Right cardiac atrium (tissue), 5 donors: ENCODE measurements at regions not wholly inside any gene's neighbourhood (a gene's known extent, or its start where the extent isn't known, plus 50 kb on each side); places are given as distances from the start of the nearest gene placed in this dataset.

Experiments used
- ATAC-seq, 2 donors: fragments of 200-7000 bp; cut with Tn5 transposase; one replicate each; pipeline versions ENCODE4 v1.8.0 to v1.9.1; 2020; ENCODE audit warnings: moderate library complexity in 2 of 2, mild to moderate bottlenecking in 1 of 2
- DNase-seq, 3 donors: peaks; one replicate each; pipeline ENCODE4 v3.0.0-alpha.2; 2020
- H3K27ac ChIP-seq: one replicate; pipeline ENCODE4 v1.5.1; 2013; ENCODE audit warnings: mild to moderate bottlenecking, low read length, control low read depth, moderate library complexity
- H3K27me3 ChIP-seq: one replicate; pipeline ENCODE4 v1.6.1; 2013; ENCODE audit not compliant: control insufficient read depth, insufficient read depth
- H3K4me1 ChIP-seq: one replicate; pipeline ENCODE4 v1.6.1; 2013; ENCODE audit warnings: low read length; ENCODE audit not compliant: control insufficient read depth, insufficient read depth
- H3K4me3 ChIP-seq: one replicate; pipeline ENCODE4 v1.5.1; 2013; ENCODE audit warnings: low read length, control low read depth
- H3K9me3 ChIP-seq: one replicate; pipeline ENCODE4 v1.6.1; 2013; ENCODE audit warnings: low read length; ENCODE audit not compliant: control insufficient read depth
- WGBS: extraction: QIAGEN DNeasy Blood & Tissue Kit; methylation state at CpG from one replicate; pipeline ENCODE4 v1.1.7; 2013; 5-methylcytosine and 5-hydroxymethylcytosine counted together
- intact Hi-C, 4 donors: fragments of 100-400 bp; cut with DNase I; formaldehyde crosslinking; loops; one replicate each; pipeline versions ENCODE4 v1.11.0 to v1.14.0; 2022 to 2023
- donor health status: healthy with polysubstance abuse.
- donor health status: DM: no; HTN: yes; CAD: no.
- donor health status: DM: no; HTN: no; CAD: no.
- donor health status: DM: no; HTN: yes; CAD: no; lungs with severe emphysema.
- donor health status: DM: yes; HTN: yes; CAD: no.

- H3K4me3 ChIP-seq, result no peak overlapping the region
- intact Hi-C loops, result no loop called here
- ATAC-seq, result no peak
- whole genome bisulfite sequencing, result 96% methylated on average over 3 of the region's 3 CpGs
- no peaks in the 10 kb centered on the region for H3K9me3 ChIP-seq
- H3K27me3 ChIP-seq, result no peaks in the 10 kb centered on the region
- DNase-seq, result no peak
- H3K4me1 ChIP-seq, result peaks cover 8% of the 10 kb centered on the region
- H3K27ac ChIP-seq, result no peak overlapping the region
These were observed 124.8 kb downstream of the C12orf75 start for GRCh38 chr12:105455261-105455660.

- intact Hi-C loops, result no loop called here
- Histone ChIP-seq H3K27ac (no peak overlapping the region), H3K4me3 (no peak overlapping the region)
These were observed 126.5 kb downstream of the C12orf75 start for GRCh38 chr12:105457026-105457425.

GRCh38 chr12:105459760-105460330, 129.4 kb downstream of the C12orf75 start:
- 55% methylated on average over 6 of the region's 6 CpGs for WGBS
- intact Hi-C loops, result no loop called here

More at GRCh38 chr12:105457026-105457425, 126.5 kb downstream of the C12orf75 start:
- peak in 1 of 2 donors; percentile 59 for ATAC-seq
- no peaks in the 10 kb centered on the region for H3K27me3 ChIP-seq
- H3K9me3 ChIP-seq, result no peaks in the 10 kb centered on the region
- H3K4me1 ChIP-seq, result peaks cover 8% of the 10 kb centered on the region
- no peak for DNase-seq

GRCh38 chr12:105461271-105461943, 130.9 kb downstream of the C12orf75 start:
- DNase-seq (no peak), ATAC-seq (no peak)
- WGBS, result 88% methylated on average over 4 of the region's 4 CpGs
- Histone ChIP-seq H3K27ac (no peak overlapping the region), H3K9me3 (no peaks in the 10 kb centered on the region), H3K27me3 (no peaks in the 10 kb centered on the region), H3K4me3 (no peak overlapping the region), H3K4me1 (peaks cover 2% of the 10 kb centered on the region)
- intact Hi-C loops, result no loop called here

More at GRCh38 chr12:105459760-105460330, 129.4 kb downstream of the C12orf75 start:
- Histone ChIP-seq H3K27ac (no peak overlapping the region), H3K4me3 (no peak overlapping the region), H3K9me3 (no peaks in the 10 kb centered on the region), H3K27me3 (no peaks in the 10 kb centered on the region), H3K4me1 (peaks cover 6% of the 10 kb centered on the region)
- DNase-seq, result peak; percentile 33 to 73 (median 51)
- peak; percentile 56 to 87 for ATAC-seq

- Histone ChIP-seq H3K4me1 (peaks cover 2% of the 10 kb centered on the region), H3K4me3 (no peak overlapping the region), H3K9me3 (no peaks in the 10 kb centered on the region), H3K27ac (no peak overlapping the region), H3K27me3 (no peaks in the 10 kb centered on the region)
- whole genome bisulfite sequencing, result 87% methylated on average over 7 of the region's 7 CpGs
- no peak for ATAC-seq
- intact Hi-C loops, result no loop called here
- DNase-seq, result no peak
These were observed 131.7 kb downstream of the C12orf75 start for GRCh38 chr12:105461944-105462762.

GRCh38 chr12:105462831-105463230, 132.3 kb downstream of the C12orf75 start:
- Histone ChIP-seq H3K27me3 (no peaks in the 10 kb centered on the region), H3K9me3 (no peaks in the 10 kb centered on the region), H3K4me1 (peaks cover 7% of the 10 kb centered on the region), H3K4me3 (no peak overlapping the region), H3K27ac (no peak overlapping the region)
- DNase-seq (no peak), ATAC-seq (no peak)
- WGBS, result 93% methylated on average over 2 of the region's 2 CpGs
- intact Hi-C loops, result no loop called here

- DNase-seq (no peak), ATAC-seq (no peak)
- intact Hi-C loops, result no loop called here
- no peaks in the 10 kb centered on the region for H3K27me3 ChIP-seq
- H3K4me1 ChIP-seq, result peaks cover 7% of the 10 kb centered on the region
- whole genome bisulfite sequencing, result 54% methylated on average over 3 of the region's 3 CpGs
- no peak overlapping the region for H3K4me3 ChIP-seq
- H3K9me3 ChIP-seq, result no peaks in the 10 kb centered on the region
- H3K27ac ChIP-seq, result no peak overlapping the region
These were observed 133.9 kb downstream of the C12orf75 start for GRCh38 chr12:105464406-105464805.

- DNase-seq (no peak), ATAC-seq (peak in 1 of 2 donors; percentile 42)
- WGBS, result 54% methylated on average over 5 of the region's 5 CpGs
- H3K27me3 ChIP-seq, result no peaks in the 10 kb centered on the region
- H3K9me3 ChIP-seq, result no peaks in the 10 kb centered on the region
- no peak overlapping the region for H3K4me3 ChIP-seq
- H3K27ac ChIP-seq, result peak overlapping the region; percentile 70
- intact Hi-C loops, result no loop called here
- peaks cover 5% of the 10 kb centered on the region for H3K4me1 ChIP-seq
These were observed 135.9 kb downstream of the C12orf75 start for GRCh38 chr12:105466231-105466900.

GRCh38 chr12:105466901-105467598, 136.6 kb downstream of the C12orf75 start:
- no peak for DNase-seq
- ATAC-seq, result peak in 1 of 2 donors; percentile 43
- H3K27me3 ChIP-seq, result no peaks in the 10 kb centered on the region
- WGBS, result 53% methylated on average over 7 of the region's 7 CpGs
- peak overlapping the region; percentile 93 for H3K27ac ChIP-seq
- H3K4me3 ChIP-seq, result no peak overlapping the region
- intact Hi-C loops, result no loop called here
- peaks cover 5% of the 10 kb centered on the region for H3K4me1 ChIP-seq
- no peaks in the 10 kb centered on the region for H3K9me3 ChIP-seq

- Histone ChIP-seq H3K4me1 (peaks cover 5% of the 10 kb centered on the region), H3K27ac (peak overlapping the region; percentile 93), H3K9me3 (no peaks in the 10 kb centered on the region), H3K4me3 (no peak overlapping the region), H3K27me3 (no peaks in the 10 kb centered on the region)
- WGBS, result 47% methylated on average over 4 of the region's 4 CpGs
- intact Hi-C loops, result no loop called here
- DNase-seq (no peak), ATAC-seq (peak; percentile 68 to 81)
These were observed 137.3 kb downstream of the C12orf75 start for GRCh38 chr12:105467710-105468366.
